GM23338 (cell line): ENCODE measurements at regions not wholly inside any gene's neighbourhood (a gene's known extent, or its start where the extent isn't known, plus 50 kb on each side); places are given as distances from the start of the nearest gene placed in this dataset.

Experiments
- CTCF ChIP-seq, 2 experiments: fragments of 200-600 bp in 1 of 2; sonication (generic) in 1 of 2; conservative IDR thresholded peaks; 2 replicates each; pipeline versions ENCODE4 v1.5.1 to v1.6.1; 2016 to 2017; ENCODE audit warnings: antibody characterized with exemption in 2 of 2, low read depth in 2 of 2, mild to moderate bottlenecking in 2 of 2, moderate library complexity in 1 of 2
- ZNF331 ChIP-seq: fragments of 250-450 bp; sonication (Bioruptor Pico); IDR thresholded peaks from 2 replicates; pipeline ENCODE4 v1.5.0; 2020; ENCODE audit warnings: low read depth, mild to moderate bottlenecking, moderate library complexity

GRCh38 chr9:8140557-8140956 lies 341.0 kb upstream of the DMAC1 start:
- TF ChIP-seq CTCF (conservative IDR thresholded peaks at IDR 0.05; ENCODE audit: low read depth in 2 of 2), result no peak
- no peak for TF ChIP-seq ZNF331
